Middle frontal gyrus (tissue), 1 donor: ENCODE measurements at regions not wholly inside any gene's neighbourhood (a gene's known extent, or its start where the extent isn't known, plus 50 kb on each side); places are given as distances from the start of the nearest gene placed in this dataset.
"Not testable (repeated sequence)": the region's sequence is repeated elsewhere in the genome, so short reads cannot be mapped to it uniquely, and the experiment has no call there.

Source experiments
- DNase-seq: peaks from one replicate; pipeline ENCODE4 v3.0.0-alpha.2; 2015; ENCODE audit warnings: low spot score; ENCODE audit errors: extremely low spot score

DNA sequence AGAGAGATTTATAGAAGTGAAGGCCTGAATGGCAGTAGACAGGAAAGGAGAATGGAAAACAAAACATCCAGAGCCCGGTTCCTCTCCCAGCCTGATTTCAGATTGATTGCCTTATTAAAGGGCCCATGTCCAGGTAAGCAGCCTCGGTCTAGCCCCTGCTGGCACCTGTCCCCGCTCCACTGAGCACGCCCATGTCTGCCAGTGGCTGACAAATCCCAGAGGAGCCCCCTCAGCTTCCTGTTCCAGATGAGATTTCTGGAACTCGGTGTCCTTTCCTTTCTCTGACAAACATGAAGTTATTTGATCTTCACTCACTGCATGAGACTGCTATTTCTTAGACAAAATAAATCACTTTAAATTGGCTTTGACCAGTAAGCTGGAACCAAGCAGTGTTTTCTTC is 187.0 kb upstream of the ADCY2 start:
- DNase-seq, result no peak

DNA sequence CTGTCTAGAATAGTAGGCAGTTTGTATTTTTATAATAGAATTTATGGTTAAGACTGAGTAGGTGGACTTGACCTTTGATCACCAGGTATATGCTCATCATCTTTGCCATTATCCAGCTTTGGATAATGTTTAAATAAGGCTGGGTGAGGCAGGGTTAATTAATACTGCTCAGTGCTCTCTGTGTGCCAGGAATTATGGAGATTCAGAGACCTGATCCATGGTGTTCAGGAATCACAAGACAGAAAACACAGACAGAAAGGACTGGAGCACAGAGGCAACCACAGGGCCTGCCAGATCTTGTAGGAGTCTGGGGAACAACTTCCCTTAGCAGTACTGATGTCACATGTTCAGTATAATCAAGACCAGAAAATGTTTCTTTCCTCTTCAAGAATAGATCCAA is 186.3 kb upstream of the ADCY2 start:
- no peak for DNase-seq

DNA sequence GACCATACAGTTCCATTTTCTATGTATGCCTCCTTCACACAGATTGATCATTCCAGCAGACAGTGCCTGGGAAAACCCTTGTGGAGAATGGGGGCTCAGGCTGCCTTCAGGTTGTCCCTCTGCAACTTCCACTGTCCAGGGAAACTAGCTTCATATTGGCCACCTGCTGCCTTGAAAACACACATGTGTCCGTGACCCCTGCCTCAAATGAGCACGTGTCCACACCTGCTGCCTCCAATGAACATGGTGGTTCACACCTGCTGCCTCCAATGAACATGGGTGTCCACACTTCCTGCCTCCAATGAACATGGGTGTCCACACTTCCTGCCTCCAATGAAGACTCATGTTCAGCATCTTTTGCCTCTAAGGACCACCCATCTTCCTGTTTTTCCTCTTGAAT is 185.4 kb upstream of the ADCY2 start:
- no peak for DNase-seq

DNA sequence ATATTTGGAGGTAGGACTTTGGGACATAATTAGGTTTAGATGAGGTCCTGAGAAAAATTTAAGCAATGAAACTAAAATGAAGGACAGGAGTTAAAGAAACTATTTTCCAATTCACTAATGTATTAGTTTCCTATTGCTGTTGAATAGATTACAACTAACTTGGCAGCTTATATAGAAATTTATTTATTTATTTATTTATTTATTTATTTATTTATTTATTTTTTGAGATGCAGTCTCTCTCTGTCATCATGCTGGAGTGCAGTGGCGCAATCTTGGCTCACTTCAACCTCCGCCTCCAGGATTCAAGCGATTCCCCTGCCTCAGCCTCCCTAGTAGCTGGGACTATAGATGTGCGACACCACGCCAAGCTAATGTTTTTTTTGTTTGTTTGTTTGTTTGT is 182.4 kb upstream of the ADCY2 start:
- DNase-seq, result no peak

DNA sequence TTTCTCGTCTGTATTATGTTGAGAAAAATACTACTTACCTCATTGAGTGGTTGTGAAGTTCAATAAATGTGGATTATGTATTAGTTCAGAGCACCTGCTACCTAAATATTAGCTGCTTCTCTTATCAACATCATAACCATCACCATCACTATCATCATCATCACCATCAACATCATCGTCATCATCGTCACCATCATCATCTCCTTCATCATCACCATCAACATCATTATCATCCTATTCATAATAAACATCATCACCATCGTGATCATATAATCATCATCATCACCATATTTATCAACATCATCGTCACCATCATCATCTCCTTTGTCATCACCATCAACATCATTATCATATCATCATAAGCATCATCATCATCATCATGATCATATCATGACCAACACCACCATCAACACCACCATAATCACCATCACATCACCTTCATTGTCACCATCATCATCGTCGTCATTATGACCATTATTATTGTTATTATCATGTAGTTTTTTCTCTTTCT is 181.0 kb upstream of the ADCY2 start:
- DNase-seq, result no peak

DNA sequence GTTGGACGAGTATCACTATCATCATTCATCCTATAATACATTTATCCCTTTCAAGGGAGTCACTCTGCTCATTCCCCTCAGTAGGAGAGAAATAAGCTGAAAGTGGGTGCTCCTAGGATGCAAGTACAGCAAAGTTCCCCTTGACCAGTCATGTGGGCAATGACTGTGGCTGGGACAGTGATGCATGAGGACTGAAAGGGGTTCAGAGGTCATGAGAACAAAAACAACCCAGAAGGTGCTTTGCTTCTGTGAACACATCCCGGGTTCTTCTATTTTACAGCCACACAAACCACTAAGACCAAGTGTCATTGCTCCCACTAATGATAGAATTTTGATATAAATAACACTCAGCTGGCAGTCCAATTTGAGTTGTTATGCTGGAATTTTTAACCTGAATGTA is 177.8 kb upstream of the ADCY2 start:
- DNase-seq, result no peak

DNA sequence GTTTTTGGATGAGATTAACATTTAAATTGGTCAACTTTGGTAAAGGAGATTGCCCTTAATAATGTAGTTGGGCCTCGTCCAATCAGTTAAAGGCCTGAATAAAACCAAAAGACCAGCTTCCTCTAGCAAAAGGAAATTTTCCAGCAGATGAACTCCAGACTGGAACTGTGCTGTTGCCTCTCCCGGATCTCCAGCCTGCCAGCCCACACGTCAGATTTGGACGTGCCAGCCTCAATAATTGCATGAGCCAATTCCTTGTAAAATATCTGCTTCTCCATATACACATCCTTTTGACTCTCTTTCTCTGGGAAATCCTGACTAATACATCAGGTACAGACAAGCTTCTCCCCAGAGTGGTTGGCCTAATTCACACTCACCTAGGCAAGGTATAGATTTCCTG is 175.8 kb upstream of the ADCY2 start:
- DNase-seq, result no peak

DNA sequence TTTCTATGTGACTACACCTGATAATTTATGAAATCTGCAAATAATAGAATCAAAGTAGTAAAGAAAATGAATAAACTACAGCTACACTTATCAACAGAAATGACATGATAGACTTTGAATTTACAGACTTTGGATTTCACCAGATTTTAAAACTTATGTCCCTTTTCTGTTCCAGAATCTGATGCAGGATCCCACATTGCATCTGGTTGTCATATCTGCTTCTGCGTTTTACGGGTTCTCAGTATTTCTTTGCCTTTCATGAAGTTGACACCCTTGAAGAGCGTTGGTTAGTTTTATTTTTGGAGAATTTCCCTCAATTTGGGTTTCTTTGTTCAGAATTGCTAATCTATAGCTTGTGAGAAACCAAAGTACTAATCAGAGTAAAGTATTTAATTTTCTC is 174.9 kb upstream of the ADCY2 start:
- no peak for DNase-seq

DNA sequence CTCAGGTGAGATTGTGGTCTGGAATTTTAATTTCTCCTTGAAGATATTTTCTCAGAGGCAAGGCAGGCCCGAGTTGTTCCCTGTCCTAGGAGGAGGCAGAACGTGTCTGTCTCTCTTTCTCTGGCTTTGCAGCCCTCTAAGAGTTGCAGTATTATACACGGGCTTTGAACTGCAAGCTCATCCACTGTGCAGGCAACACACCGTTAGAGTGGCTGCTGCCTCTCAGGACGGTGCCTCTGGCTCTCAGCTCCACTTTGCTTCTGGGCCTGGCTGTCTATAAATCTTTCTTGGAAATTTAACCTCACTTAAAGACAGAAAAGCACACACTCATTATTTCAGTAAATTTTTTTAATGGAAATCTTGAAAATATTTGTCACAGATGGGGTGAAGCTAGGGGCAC is 170.1 kb upstream of the ADCY2 start:
- DNase-seq, result no peak

DNA sequence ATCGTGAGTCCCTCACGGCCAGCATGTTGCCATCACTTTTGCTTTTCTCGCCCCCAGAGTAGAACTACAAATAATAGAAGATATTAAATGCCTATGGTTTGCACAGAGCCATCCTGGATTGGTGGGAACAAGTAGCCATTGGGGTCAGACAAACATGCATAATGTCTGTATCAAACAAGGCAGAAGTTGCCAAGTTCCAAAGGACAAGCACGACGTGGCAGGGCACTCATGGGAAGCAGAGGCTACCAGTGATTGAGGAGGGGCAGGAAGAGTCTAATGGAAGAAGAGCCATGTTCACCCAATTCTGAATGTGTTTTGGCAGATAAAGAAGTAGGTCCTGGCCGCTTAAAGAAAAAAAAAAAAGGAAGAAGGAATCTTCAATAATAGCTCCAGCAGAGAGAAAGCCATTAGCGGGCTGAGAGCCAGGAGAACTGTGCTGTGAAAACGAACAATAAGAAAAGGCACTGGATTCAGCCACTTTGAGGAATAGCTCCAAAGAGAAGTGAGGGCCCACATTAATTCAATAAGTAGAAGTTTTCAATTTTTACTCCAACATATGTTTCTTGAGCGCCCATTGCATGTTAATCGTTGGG is 153.7 kb upstream of the ADCY2 start:
- no peak for DNase-seq

DNA sequence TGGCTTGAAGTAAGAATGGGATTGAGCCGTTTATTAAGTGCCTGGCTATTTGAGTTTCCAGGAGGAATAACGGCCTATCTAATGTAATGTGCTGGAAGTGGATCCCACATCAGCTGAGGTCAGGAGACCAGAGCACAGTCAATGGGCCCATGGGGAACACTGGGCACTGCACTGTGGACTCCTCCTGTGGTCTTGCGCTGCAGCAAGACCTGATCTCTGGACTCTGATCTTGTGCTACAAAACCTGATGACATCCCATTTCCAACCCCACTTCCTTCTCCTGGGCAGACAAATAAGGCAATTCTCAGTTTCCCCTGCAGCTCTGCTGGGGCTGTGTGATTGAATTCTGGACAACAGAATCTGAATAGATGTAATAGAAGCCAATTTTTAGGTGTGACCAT is 151.7 kb upstream of the ADCY2 start:
- no peak for DNase-seq

DNA sequence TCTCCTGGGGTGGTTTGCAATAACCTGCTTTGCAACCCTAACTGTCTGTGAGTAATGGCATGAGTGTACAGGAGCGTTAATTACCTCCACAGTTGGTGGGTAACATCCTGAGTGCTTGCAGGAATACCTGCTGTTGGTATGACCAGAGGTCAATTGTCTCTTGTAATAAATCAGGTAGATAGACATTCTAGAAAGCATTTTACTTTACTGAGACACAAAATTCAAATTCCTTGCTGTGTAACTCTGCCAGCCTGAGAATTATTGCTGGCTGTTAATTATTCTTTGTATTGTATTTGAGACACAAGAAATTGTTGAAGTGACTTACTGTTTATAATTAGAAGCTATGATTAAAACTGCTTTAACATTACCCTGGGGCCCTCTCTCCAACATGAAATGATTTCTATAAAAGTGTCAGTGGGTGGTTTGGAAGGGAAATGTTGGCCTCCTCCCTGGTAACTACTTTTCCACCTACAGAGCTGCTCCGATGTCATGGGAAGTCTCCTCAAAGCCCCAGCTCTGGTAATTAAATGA is 150.8 kb upstream of the ADCY2 start:
- no peak for DNase-seq

DNA sequence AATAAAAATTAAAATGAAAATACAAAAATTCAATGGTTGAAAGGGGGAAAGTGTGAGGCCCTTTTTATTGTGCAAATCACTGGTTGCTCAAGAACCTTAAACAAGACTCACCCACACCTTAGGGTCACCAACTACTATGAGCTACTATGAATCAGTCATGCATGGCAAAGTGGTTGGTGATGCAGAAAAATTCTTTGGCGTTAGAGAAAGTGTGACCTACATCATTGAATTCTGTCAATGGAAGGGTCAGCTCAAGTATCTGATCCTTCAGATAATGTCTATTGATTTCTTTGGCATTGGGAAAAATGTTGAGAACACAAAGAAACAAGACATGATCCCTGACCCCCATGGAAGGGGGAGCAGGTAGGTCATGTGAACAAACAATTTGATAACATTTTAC is 149.7 kb upstream of the ADCY2 start:
- no peak for DNase-seq

DNA sequence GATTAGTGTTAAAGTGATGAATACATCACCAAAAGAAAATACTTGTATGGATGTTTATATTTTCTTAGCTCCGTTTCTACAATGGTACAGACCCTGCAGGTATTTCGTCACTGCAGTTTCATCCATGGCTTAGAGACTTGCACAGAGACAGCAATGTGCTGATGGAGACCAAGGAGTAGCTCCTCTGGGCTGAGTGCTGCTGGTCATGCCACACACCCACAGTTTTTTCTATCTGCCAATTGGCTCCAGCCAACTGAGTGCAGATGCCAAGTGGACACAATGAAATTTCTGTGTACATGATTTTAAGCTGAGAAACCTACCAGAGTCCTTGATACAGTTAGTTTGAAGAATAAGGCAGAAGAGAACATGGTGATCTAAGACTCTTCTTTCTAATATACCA is 145.9 kb upstream of the ADCY2 start:
- no peak for DNase-seq

DNA sequence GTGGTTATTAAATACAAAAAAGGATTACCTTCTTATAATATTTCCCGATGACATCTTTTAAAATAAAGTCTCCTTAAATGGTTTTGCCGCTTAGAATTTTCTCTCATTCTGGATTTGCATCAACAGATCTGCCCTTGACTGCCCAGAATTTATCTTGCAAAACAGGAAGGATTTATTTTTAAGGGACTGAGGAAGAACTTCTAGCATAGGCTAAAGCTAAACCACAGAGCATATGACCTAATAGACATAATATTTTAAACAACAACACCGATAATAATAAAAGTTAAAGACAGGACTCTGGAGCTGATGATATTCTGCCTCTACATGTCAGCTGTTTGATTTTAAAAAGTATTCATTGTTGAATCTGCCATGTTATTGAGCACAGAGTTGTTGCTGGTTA is 145.3 kb upstream of the ADCY2 start:
- no peak for DNase-seq

DNA sequence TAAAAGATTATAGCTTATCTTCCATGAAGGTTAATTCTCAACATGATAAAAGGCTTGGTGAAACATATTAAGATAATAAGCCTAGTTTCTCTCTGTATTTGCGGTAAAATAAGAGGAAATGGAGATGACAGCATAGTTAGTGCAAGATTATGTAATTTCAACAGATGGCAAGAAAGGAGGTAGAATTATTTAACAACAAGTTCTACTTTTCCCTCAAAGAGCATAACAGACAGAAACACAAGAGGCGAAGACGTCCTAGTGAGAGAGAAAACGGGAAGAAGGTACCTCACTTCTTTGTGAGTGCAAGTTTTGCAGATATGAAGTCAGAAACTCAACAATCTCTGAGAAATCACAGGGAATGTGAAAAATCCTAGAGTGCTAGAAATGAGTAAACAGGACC is 144.8 kb upstream of the ADCY2 start:
- no peak for DNase-seq

DNA sequence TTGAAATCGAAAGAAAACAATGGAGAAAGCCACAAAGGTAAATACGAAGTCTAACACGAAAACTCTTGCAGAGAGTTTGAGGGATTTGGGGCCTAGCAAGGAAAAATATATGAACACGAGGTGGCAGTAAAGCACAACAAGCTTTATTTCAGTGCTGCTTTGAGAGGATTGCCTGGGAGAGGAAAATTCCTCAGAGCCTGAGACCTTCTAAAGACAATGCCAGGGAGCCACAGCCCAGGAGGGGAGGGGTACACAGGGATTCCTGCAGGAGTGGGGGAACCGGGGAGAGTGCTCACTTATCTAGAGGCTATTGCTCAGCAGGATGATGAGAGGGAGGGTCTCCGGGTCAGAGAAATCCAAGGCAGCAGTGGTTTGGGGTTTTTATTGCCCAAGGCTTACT is 134.9 kb upstream of the ADCY2 start:
- DNase-seq, result no peak

DNA sequence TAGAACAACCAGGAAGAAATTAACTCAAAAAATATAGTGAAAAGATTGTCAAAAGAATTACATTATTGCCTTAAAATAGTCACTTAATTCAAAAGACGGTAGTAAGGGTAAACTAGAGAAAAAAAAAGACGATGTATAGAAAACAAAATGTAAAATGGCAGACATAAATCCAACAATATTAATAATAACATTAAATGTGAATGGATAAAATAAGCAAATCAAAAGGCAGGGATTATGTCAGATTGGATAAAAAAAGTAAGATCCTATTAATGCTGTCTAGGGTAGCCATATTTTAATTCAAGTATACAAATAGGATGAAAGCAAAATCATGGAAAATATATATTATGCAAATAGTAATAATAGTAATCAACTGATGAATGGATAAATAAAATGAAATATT is 134.0 kb upstream of the ADCY2 start:
- no peak for DNase-seq

DNA sequence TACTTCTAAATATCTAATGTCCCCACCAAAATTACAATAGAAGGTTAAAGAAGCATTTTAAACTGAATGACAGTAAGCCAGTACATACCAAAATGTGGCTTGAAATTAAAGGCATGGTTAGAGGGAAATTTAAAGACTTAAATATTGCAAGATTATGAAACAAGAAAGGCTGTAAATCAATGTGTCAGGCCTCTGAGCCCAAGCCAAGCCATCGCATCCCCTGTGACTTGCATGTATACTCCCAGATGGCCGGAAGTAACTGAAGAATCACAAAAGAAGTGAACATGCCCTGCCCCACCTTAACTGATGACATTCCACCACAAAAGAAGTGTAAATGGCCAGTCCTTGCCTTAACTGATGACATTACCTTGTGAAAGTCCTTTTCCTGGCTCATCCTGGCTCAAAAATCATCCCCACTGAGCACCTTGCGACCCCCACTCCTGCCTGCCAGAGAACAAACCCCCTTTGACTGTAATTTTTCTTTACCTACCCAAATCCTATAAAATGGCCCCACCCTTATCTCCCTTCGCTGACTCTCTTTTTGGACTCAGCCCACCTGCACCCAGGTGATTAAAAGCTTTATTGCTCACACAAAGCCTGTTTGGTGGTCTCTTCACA is 132.4 kb upstream of the ADCY2 start:
- DNase-seq, result not testable (repeated sequence)

DNA sequence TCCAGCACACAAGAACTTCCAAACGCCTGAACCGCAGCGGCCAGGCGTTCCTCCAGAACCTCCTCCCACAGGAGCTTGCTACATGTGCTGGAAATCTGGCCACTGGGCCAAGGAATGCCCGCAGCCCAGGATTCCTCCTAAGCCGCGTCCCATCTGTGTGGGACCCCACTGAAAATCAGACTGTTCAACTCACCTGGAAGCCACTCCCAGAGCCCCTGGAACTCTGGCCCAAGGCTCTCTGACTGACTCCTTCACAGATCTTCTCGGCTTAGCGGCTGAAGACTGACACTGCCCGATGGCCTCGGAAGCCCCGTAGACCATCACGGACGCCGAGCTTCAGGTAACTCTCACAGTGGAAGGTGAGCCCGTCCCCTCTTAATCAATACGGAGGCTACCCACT is 130.2 kb upstream of the ADCY2 start:
- not testable (repeated sequence) for DNase-seq

DNA sequence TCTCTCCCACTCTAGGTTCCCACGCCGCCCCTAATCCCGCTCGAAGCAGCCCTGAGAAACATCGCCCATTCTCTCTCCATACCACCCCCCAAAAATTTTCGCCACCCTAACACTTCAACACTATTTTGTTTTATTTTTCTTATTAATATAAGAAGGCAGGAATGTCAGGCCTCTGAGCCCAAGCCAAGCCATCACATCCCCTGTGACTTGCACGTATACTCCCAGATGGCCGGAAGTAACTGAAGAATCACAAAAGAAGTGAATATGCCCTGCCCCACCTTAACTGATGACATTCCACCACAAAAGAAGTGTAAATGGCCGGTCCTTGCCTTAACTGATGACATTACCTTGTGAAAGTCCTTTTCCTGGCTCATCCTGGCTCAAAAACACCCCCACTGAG is 127.2 kb upstream of the ADCY2 start:
- not testable (repeated sequence) for DNase-seq

DNA sequence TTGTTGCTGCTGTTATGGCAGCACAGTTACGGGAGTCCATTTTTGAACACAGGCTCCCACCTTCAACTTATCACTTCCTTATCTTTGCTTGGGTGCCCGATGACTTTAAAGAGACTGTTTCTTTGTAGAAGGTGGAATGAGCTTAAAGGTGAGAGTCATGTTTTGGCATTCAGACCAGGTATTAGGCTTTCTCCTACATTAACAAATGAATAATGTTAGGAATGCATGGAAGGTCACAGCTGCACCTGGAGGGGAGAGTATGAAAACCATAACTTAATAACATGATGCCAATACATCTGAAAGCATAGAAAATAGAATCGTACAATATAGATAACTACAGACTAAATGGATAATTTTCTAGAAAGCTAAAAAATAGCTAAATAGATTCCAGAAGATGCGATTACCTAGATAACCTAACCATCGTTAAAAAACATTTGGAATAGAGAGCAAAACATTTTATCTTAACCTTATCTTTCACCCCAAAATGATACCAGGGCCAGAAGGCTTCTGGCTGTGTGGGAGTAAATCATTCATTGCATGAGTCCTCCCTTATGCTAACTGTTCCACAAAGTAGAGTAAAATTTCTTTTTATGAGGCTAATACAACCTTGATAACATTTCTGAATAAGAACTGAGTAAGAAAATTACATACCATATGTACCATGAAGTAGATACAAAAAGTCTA is 126.2 kb upstream of the ADCY2 start:
- no peak for DNase-seq
